ENCODE measurements at regions not wholly inside any gene's neighbourhood (a gene's known extent, or its start where the extent isn't known, plus 50 kb on each side); places are given as distances from the start of the nearest gene placed in this dataset.

DNA sequence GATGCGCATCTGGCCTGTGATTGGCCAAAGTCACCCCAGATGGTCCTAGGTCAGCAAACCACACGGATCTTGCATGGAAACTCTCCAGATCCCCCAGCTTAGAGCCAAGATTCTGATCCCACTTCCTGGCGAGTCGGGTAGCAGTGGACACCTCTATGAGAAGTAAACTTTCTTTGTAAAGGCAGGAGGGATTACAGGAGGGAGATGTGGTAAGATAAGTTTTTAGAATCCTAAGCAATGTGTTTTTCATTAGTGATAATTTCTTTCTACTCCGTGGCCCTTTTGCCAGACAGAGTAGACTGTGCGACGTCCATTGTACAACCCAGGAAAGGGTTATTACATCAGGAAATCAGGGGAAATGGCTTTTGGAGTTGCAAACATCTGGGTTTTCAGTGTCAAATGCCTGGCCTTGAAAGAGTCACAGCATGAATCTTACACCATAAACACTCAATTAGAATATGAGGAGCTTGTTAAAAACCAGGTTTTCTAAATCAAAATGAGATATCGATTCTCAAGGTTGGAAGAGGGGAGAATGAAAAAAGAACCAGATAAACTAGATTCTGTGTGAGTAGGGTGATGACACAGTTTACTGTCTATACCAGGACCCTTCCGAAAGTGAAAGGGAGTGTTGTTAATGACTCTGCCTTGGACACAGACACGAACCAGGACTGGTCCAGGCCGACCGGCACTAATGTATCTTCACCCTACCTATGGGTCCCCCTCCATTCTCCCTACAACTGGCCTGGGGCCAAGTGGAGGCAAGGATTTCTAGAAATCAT is 61.9 kb upstream of the WAC start:
- Histone ChIP-seq H3K27ac (no peak overlapping the region), H3K4me3 (no peak overlapping the region), H3K9me3 (no peaks in the 10 kb centered on the region), H3K27me3 (no peaks in the 10 kb centered on the region), H3K36me3 (no peaks in the 10 kb centered on the region), H3K4me1 (no peaks in the 10 kb centered on the region)
- intact Hi-C loops (cut with DNase I), result no loop called here
- no peak for DNase-seq (ENCODE audit: extremely low spot score in 2 of 2)
- TF ChIP-seq, protein P1, sequence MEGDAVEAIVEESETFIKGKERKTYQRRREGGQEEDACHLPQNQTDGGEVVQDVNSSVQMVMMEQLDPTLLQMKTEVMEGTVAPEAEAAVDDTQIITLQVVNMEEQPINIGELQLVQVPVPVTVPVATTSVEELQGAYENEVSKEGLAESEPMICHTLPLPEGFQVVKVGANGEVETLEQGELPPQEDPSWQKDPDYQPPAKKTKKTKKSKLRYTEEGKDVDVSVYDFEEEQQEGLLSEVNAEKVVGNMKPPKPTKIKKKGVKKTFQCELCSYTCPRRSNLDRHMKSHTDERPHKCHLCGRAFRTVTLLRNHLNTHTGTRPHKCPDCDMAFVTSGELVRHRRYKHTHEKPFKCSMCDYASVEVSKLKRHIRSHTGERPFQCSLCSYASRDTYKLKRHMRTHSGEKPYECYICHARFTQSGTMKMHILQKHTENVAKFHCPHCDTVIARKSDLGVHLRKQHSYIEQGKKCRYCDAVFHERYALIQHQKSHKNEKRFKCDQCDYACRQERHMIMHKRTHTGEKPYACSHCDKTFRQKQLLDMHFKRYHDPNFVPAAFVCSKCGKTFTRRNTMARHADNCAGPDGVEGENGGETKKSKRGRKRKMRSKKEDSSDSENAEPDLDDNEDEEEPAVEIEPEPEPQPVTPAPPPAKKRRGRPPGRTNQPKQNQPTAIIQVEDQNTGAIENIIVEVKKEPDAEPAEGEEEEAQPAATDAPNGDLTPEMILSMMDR (IDR thresholded peaks at IDR 0.05), result no peak
- TF ChIP-seq POLR2A (IDR thresholded peaks at IDR 0.05), result no peak
- TF ChIP-seq POLR2AphosphoS5 (IDR thresholded peaks at IDR 0.05; ENCODE audit: insufficient read depth in 1 of 2, low read depth in 1 of 2), result no peak

DNA sequence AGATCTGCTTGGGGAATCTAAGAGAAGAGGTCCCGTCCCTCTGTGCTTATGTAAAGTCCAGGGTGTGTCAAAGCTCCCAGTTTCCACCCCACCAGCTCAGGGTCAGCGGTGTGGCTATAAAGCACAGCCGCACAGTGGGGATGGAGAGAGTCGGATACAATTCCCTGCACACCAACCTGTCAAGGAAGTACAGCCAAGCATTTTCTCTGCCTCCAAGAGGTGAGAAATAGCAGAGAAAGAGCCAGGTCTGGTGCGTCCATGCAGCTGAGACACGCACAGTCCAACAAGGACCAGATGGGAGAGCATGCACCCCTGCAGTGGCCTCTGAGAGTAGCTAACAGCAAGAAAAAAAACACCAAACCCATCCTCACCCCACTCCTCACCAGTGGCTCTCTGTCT is 61.3 kb upstream of the WAC start:
- intact Hi-C loops (cut with DNase I), result no loop called here
- no peaks in the 10 kb centered on the region for H3K36me3 ChIP-seq
- no peak overlapping the region for H3K27ac ChIP-seq
- no peaks in the 10 kb centered on the region for H3K4me1 ChIP-seq
- H3K9me3 ChIP-seq, result no peaks in the 10 kb centered on the region
- no peak for DNase-seq (ENCODE audit: extremely low spot score in 2 of 2)
- H3K4me3 ChIP-seq, result no peak overlapping the region
- TF ChIP-seq POLR2A (IDR thresholded peaks at IDR 0.05) (no peak), POLR2AphosphoS5 (IDR thresholded peaks at IDR 0.05; ENCODE audit: insufficient read depth in 1 of 2, low read depth in 1 of 2) (no peak)
- TF ChIP-seq, protein P1 (IDR thresholded peaks at IDR 0.05), result no peak
- no peaks in the 10 kb centered on the region for H3K27me3 ChIP-seq

DNA sequence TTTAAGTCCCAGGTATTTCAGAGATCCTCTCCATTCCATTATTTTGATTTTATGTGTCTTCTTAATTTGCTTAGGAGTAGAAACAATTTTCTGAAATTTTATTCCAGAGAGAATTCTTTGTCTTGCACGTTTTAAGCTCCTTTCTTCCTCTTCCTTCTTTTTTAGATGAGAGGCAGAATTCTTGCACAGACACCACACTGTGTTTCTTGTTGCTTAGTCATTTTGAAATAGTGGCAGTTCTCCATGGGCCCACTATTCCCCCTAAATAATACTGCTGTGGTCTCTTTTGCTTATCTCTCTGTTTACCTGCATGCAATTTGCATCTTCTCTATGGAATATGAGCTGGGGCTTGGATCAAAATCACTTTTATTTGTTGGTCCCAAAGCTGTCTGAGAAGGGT is 54.3 kb upstream of the WAC start:
- intact Hi-C loops (cut with DNase I), result no loop called here
- Histone ChIP-seq H3K36me3 (no peaks in the 10 kb centered on the region), H3K9me3 (no peaks in the 10 kb centered on the region), H3K4me1 (no peaks in the 10 kb centered on the region), H3K4me3 (no peak overlapping the region), H3K27ac (no peak overlapping the region), H3K27me3 (no peaks in the 10 kb centered on the region)
- no peak for DNase-seq (ENCODE audit: extremely low spot score in 2 of 2)
- TF ChIP-seq POLR2A (IDR thresholded peaks at IDR 0.05) (no peak), POLR2AphosphoS5 (IDR thresholded peaks at IDR 0.05; ENCODE audit: insufficient read depth in 1 of 2, low read depth in 1 of 2) (no peak)
- TF ChIP-seq, protein P1 (IDR thresholded peaks at IDR 0.05), result no peak

DNA sequence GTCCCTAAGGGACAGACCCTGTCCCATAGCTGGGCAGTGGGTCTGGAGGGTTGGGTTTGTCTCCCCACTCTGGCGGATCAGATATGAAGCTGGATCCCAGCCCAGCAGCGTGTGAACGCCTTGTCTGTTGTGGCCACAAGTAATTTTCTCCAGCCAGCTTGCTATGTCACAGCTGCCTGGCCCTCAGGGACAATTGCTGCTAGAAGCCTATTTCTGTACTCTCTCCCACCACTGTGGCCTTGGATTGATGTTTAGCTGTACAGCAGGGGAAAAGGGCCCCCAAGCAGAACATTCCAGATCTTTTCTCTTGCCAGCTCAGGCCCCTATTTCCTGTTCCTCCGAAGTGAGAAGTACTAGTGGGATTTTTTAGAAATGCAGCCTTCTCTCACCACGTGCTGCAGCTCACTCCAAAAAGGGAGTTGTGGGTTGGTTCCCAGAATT is 53.5 kb upstream of the WAC start:
- Histone ChIP-seq H3K4me1 (no peaks in the 10 kb centered on the region), H3K4me3 (no peak overlapping the region), H3K27me3 (no peaks in the 10 kb centered on the region), H3K36me3 (no peaks in the 10 kb centered on the region), H3K9me3 (no peaks in the 10 kb centered on the region), H3K27ac (no peak overlapping the region)
- TF ChIP-seq, protein P1 (IDR thresholded peaks at IDR 0.05), result no peak
- TF ChIP-seq POLR2AphosphoS5 (IDR thresholded peaks at IDR 0.05; ENCODE audit: insufficient read depth in 1 of 2, low read depth in 1 of 2), result no peak
- TF ChIP-seq POLR2A (IDR thresholded peaks at IDR 0.05), result no peak
- intact Hi-C loops (cut with DNase I), result no loop called here
- no peak for DNase-seq (ENCODE audit: extremely low spot score in 2 of 2)

DNA sequence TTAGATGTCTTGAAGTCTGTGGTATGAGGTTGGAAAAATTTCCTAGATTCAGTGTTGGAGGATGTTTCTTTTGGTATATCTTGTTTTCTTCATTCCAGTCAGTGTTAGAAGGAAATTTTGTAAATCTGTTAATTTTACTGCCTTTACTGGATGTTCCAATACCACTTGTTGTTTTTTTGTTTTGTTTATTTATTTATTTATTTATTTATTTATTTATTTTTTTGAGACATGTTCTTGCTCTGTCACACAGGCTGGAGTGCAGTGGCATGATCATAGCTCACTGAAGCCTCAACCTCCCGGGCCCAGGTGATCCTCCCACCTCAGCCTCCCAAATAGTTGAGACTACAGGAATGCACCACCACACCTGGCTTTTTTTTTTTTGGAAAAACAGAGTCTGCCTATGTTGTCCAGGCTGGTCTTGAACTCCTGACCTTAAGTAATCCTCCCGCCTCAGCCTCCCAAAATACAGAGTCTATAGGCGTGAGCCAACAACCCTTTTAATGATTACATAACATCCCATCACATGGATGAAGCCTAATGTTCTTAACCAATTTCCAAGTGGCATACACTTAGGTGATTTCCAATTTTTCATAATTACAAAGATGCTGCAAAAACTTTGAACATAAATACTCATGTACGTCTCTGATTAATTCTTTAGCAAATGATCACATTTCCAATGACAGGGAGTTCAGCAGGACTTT is 52.8 kb upstream of the WAC start:
- intact Hi-C loops (cut with DNase I), result no loop called here
- no peaks in the 10 kb centered on the region for H3K9me3 ChIP-seq
- TF ChIP-seq, protein P1 (IDR thresholded peaks at IDR 0.05), result no peak
- no peak for TF ChIP-seq POLR2A (IDR thresholded peaks at IDR 0.05)
- TF ChIP-seq POLR2AphosphoS5 (IDR thresholded peaks at IDR 0.05; ENCODE audit: insufficient read depth in 1 of 2, low read depth in 1 of 2), result no peak
- no peaks in the 10 kb centered on the region for H3K36me3 ChIP-seq
- no peak overlapping the region for H3K27ac ChIP-seq
- no peaks in the 10 kb centered on the region for H3K27me3 ChIP-seq
- no peaks in the 10 kb centered on the region for H3K4me1 ChIP-seq
- no peak for DNase-seq (ENCODE audit: extremely low spot score in 2 of 2)
- H3K4me3 ChIP-seq, result no peak overlapping the region

Measured in vagina (tissue), 2 donors.